ENCODE measurements at regions not wholly inside any gene's neighbourhood (a gene's known extent, or its start where the extent isn't known, plus 50 kb on each side); places are given as distances from the start of the nearest gene placed in this dataset.

- DNase-seq (ENCODE audit: low read depth, low spot score) = no peak
- in situ Hi-C loops (cut with HindIII; ENCODE audit: low pct_unique_long_range_greater_than_20kb, low sequenced_read_pairs) = no loop called here
Observed at GRCh38 chr7:27299861-27300260, 57.3 kb downstream of the EVX1 start.

GRCh38 chr7:27300421-27300820, 57.8 kb downstream of the EVX1 start:
- DNase-seq (ENCODE audit: low read depth, low spot score) = no peak
- in situ Hi-C loops (cut with HindIII; ENCODE audit: low pct_unique_long_range_greater_than_20kb, low sequenced_read_pairs) = no loop called here

- in situ Hi-C loops (cut with HindIII; ENCODE audit: low pct_unique_long_range_greater_than_20kb, low sequenced_read_pairs) = no loop called here
- DNase-seq (ENCODE audit: low read depth, low spot score) = no peak
Observed at GRCh38 chr7:27302590-27302989, 60.0 kb downstream of the EVX1 start.

GRCh38 chr7:27303026-27303425, 60.4 kb downstream of the EVX1 start:
- in situ Hi-C loops (cut with HindIII; ENCODE audit: low pct_unique_long_range_greater_than_20kb, low sequenced_read_pairs) = no loop called here
- DNase-seq (ENCODE audit: low read depth, low spot score) = no peak

GRCh38 chr7:27305854-27306253, 63.3 kb downstream of the EVX1 start:
- in situ Hi-C loops (cut with HindIII; ENCODE audit: low pct_unique_long_range_greater_than_20kb, low sequenced_read_pairs) = no loop called here
- no peak for DNase-seq (ENCODE audit: low read depth, low spot score)

- no peak for DNase-seq (ENCODE audit: low read depth, low spot score)
- in situ Hi-C loops (cut with HindIII; ENCODE audit: low pct_unique_long_range_greater_than_20kb, low sequenced_read_pairs) = no loop called here
Observed at GRCh38 chr7:27312820-27313219, 70.2 kb downstream of the EVX1 start.

- DNase-seq (ENCODE audit: low read depth, low spot score) = no peak
- in situ Hi-C loops (cut with HindIII; ENCODE audit: low pct_unique_long_range_greater_than_20kb, low sequenced_read_pairs) = no loop called here
Observed at GRCh38 chr7:27314111-27314510, 71.5 kb downstream of the EVX1 start.

- in situ Hi-C loops (cut with HindIII; ENCODE audit: low pct_unique_long_range_greater_than_20kb, low sequenced_read_pairs) = no loop called here
- DNase-seq (ENCODE audit: low read depth, low spot score) = no peak
Observed at GRCh38 chr7:27315066-27315465, 72.5 kb downstream of the EVX1 start.

- in situ Hi-C loops (cut with HindIII; ENCODE audit: low pct_unique_long_range_greater_than_20kb, low sequenced_read_pairs) = no loop called here
Observed at GRCh38 chr7:27316311-27316710, 73.7 kb downstream of the EVX1 start.

GRCh38 chr7:27324246-27324645, 81.6 kb downstream of the EVX1 start:
- in situ Hi-C loops (cut with HindIII; ENCODE audit: low pct_unique_long_range_greater_than_20kb, low sequenced_read_pairs) = no loop called here
- no peak for DNase-seq (ENCODE audit: low read depth, low spot score)

More at GRCh38 chr7:27316311-27316710, 73.7 kb downstream of the EVX1 start:
- DNase-seq (ENCODE audit: low read depth, low spot score) = no peak

- in situ Hi-C loops (cut with HindIII; ENCODE audit: low pct_unique_long_range_greater_than_20kb, low sequenced_read_pairs) = no loop called here
- peak; percentile 42 for DNase-seq (ENCODE audit: low read depth, low spot score)
Observed at GRCh38 chr7:27329909-27330308, 87.3 kb downstream of the EVX1 start.

GRCh38 chr7:27339478-27339877, 96.9 kb downstream of the EVX1 start:
- no peak for DNase-seq (ENCODE audit: low read depth, low spot score)

GRCh38 chr7:27344471-27344870, 101.9 kb downstream of the EVX1 start:
- in situ Hi-C loops (cut with HindIII; ENCODE audit: low pct_unique_long_range_greater_than_20kb, low sequenced_read_pairs) = no loop called here
- no peak for DNase-seq (ENCODE audit: low read depth, low spot score)

More at GRCh38 chr7:27339478-27339877, 96.9 kb downstream of the EVX1 start:
- in situ Hi-C loops (cut with HindIII; ENCODE audit: low pct_unique_long_range_greater_than_20kb, low sequenced_read_pairs) = no loop called here

GRCh38 chr7:27345164-27345887, 102.7 kb downstream of the EVX1 start:
- in situ Hi-C loops (cut with HindIII; ENCODE audit: low pct_unique_long_range_greater_than_20kb, low sequenced_read_pairs) = no loop called here
- no peak for DNase-seq (ENCODE audit: low read depth, low spot score)

- in situ Hi-C loops (cut with HindIII; ENCODE audit: low pct_unique_long_range_greater_than_20kb, low sequenced_read_pairs) = no loop called here
- DNase-seq (ENCODE audit: low read depth, low spot score) = no peak
Observed at GRCh38 chr7:27345997-27346396, 103.4 kb downstream of the EVX1 start.

- peak; percentile 75 for DNase-seq (ENCODE audit: low read depth, low spot score)
- in situ Hi-C loops (cut with HindIII; ENCODE audit: low pct_unique_long_range_greater_than_20kb, low sequenced_read_pairs) = no loop called here
Observed at GRCh38 chr7:27346531-27347275, 104.1 kb downstream of the EVX1 start.

GRCh38 chr7:27347276-27347640, 104.7 kb downstream of the EVX1 start:
- no peak for DNase-seq (ENCODE audit: low read depth, low spot score)
- in situ Hi-C loops (cut with HindIII; ENCODE audit: low pct_unique_long_range_greater_than_20kb, low sequenced_read_pairs) = no loop called here

GRCh38 chr7:27349621-27350020, 107.0 kb downstream of the EVX1 start:
- no peak for DNase-seq (ENCODE audit: low read depth, low spot score)
- in situ Hi-C loops (cut with HindIII; ENCODE audit: low pct_unique_long_range_greater_than_20kb, low sequenced_read_pairs) = no loop called here

- in situ Hi-C loops (cut with HindIII; ENCODE audit: low pct_unique_long_range_greater_than_20kb, low sequenced_read_pairs) = no loop called here
Observed at GRCh38 chr7:27351137-27351536, 108.5 kb downstream of the EVX1 start.

More at GRCh38 chr7:27351137-27351536, 108.5 kb downstream of the EVX1 start:
- DNase-seq (ENCODE audit: low read depth, low spot score) = peak; percentile 75

Data from SK-MEL-5 (cell line).